ENCODE measurements at regions not wholly inside any gene's neighbourhood (a gene's known extent, or its start where the extent isn't known, plus 50 kb on each side); places are given as distances from the start of the nearest gene placed in this dataset.

DNA sequence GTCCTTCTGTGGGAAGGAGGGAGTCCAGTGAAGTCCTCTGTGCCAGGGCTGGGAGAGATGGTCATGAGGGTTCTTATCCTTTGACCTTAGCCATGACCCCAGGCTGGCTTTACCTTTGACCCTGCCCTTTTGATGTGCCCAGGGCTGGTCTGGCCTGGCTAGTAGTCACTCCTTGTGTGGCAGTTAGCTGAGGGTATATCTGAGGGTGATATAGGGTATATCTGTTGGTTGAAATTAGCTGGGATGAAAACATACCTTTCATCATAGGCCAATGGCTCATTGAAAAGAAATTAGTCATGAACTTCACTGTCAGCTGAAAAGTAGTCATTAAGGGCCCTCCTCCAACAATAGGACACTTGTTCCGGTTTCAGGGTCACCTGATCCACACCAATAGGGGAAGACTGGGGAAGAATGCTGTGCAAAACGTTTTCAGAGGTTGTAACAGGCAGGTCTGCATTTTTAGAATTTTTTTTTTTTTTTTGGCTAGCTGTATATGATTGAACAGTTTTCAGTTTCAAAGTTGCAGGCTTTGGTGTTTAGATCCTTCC is 74.6 kb upstream of the STOX2 start:
- TF ChIP-seq, protein P1, sequence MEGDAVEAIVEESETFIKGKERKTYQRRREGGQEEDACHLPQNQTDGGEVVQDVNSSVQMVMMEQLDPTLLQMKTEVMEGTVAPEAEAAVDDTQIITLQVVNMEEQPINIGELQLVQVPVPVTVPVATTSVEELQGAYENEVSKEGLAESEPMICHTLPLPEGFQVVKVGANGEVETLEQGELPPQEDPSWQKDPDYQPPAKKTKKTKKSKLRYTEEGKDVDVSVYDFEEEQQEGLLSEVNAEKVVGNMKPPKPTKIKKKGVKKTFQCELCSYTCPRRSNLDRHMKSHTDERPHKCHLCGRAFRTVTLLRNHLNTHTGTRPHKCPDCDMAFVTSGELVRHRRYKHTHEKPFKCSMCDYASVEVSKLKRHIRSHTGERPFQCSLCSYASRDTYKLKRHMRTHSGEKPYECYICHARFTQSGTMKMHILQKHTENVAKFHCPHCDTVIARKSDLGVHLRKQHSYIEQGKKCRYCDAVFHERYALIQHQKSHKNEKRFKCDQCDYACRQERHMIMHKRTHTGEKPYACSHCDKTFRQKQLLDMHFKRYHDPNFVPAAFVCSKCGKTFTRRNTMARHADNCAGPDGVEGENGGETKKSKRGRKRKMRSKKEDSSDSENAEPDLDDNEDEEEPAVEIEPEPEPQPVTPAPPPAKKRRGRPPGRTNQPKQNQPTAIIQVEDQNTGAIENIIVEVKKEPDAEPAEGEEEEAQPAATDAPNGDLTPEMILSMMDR (IDR thresholded peaks at IDR 0.05; ENCODE audit: insufficient read depth, low read length, poor library complexity, severe bottlenecking) = no peak
- no peaks in the 10 kb centered on the region for H3K27me3 ChIP-seq (ENCODE audit: control insufficient read depth, insufficient read depth, low read length)
- no peak overlapping the region for H3K4me3 ChIP-seq (ENCODE audit: low read depth, low read length)
- no peak for DNase-seq (ENCODE audit: low read depth)
- no peaks in the 10 kb centered on the region for H3K36me3 ChIP-seq (ENCODE audit: control insufficient read depth, insufficient read depth, low read length)

DNA sequence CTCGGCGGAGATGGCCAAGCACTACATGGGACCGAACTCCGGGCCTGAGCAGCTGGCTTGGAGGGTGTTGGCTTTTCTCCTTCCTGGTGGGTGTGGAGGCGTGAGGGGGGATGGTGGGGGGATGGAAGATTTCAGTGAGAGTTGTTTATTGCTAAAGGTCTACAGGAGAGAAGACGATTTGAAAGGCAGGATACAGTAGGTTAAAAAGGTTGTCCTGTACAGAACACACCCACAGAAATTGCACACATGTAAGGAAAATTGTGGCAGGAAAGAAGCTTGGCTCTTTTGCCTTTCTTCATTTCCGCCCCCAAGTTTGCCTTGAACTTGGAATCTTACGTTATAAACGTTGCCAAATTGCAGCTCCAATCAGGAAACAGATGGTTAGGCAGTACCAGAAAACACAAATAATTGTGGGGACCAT is 74.1 kb upstream of the STOX2 start:
- Histone ChIP-seq H3K4me3 (ENCODE audit: low read depth, low read length) (no peak overlapping the region), H3K27me3 (ENCODE audit: control insufficient read depth, insufficient read depth, low read length) (no peaks in the 10 kb centered on the region), H3K36me3 (ENCODE audit: control insufficient read depth, insufficient read depth, low read length) (no peaks in the 10 kb centered on the region)
- no peak for DNase-seq (ENCODE audit: low read depth)
- TF ChIP-seq, protein P1 (IDR thresholded peaks at IDR 0.05; ENCODE audit: insufficient read depth, low read length, poor library complexity, severe bottlenecking) = no peak

DNA sequence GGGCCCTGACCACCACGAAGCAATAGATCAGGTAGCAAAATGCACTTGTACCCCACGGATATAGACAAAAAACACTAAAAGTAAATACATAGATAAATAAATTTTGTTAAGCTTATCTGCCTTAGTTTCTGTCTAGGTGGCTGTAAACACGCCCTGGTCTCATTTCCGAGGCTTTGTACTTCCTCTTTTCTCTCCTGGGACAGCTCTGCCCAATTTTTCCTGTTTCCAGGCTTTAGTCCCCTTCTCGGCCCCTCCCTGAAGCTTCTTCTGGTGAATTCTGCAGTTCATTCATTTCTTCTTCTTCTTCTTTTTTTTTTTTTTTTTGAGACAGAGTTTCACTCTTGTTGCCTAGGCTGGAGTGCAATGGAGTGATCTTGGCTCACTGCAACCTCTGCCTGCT is 73.4 kb upstream of the STOX2 start:
- no peak for DNase-seq (ENCODE audit: low read depth)
- TF ChIP-seq, protein P1 (IDR thresholded peaks at IDR 0.05; ENCODE audit: insufficient read depth, low read length, poor library complexity, severe bottlenecking) = no peak
- Histone ChIP-seq H3K4me3 (ENCODE audit: low read depth, low read length) (no peak overlapping the region), H3K27me3 (ENCODE audit: control insufficient read depth, insufficient read depth, low read length) (no peaks in the 10 kb centered on the region), H3K36me3 (ENCODE audit: control insufficient read depth, insufficient read depth, low read length) (no peaks in the 10 kb centered on the region)

DNA sequence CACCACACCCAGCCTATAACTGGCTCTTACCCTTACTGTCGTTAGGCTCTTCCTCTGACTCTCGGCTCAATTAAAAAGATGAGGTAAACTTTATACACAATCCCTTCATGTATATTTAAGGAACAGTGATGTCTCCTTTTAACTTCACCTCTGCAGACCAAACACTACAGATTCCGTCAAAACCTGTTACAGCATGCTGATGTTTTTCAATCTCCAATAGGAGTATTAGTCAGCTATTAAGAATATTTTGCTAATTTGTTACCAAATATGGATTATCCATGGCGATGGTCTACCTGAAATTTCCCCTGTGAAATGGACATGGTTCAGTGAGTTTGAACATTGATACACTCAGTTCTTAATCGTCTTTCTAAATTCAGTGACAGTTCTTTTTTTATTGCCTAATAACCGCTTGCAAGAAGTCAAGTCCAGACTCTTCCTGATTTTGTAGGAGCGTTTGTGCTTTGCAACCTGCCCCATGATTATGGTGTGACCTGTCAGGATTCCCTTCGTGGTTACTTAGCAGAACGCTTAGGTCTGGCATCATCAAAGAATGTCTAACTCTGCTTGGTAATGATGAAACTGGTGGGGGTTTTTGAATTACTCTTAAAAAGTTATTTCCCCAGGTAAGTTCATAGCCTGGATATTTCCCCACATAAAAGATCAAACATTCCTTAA is 72.2 kb upstream of the STOX2 start:
- H3K36me3 ChIP-seq (ENCODE audit: control insufficient read depth, insufficient read depth, low read length) = no peaks in the 10 kb centered on the region
- no peaks in the 10 kb centered on the region for H3K27me3 ChIP-seq (ENCODE audit: control insufficient read depth, insufficient read depth, low read length)
- DNase-seq (ENCODE audit: low read depth) = no peak
- H3K4me3 ChIP-seq (ENCODE audit: low read depth, low read length) = no peak overlapping the region
- TF ChIP-seq, protein P1 (IDR thresholded peaks at IDR 0.05; ENCODE audit: insufficient read depth, low read length, poor library complexity, severe bottlenecking) = no peak

DNA sequence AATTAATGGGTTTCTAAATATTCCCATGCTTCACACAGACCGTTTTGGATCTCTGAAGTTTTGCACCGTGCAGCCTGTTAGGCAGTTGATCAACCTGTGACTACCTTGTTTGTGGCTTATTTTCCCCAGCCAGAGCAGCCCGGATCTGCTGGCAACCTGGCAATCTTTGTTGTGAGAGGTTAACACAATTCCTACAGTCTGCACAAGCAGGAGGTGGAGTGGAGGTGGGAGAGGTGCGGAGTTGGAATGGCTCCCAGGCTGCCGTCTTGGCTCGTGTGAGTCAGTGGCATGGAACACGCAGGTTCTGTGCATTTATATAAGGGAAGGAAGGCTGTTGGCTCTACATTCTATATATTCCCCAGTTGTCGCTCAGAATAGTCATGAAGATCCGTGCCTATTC is 70.9 kb upstream of the STOX2 start:
- DNase-seq (ENCODE audit: low read depth) = no peak

More for the DNA sequence above, 70.9 kb upstream of the STOX2 start:
- Histone ChIP-seq H3K36me3 (ENCODE audit: control insufficient read depth, insufficient read depth, low read length) (no peaks in the 10 kb centered on the region), H3K4me3 (ENCODE audit: low read depth, low read length) (no peak overlapping the region), H3K27me3 (ENCODE audit: control insufficient read depth, insufficient read depth, low read length) (no peaks in the 10 kb centered on the region)
- TF ChIP-seq, protein P1 (IDR thresholded peaks at IDR 0.05; ENCODE audit: insufficient read depth, low read length, poor library complexity, severe bottlenecking) = no peak

All from kidney epithelial cell (primary cell).